Activated CD8-positive, alpha-beta T cell treated with anti-CD3 and anti-CD28 coated beads for 36 hours (primary cell): ENCODE measurements at regions not wholly inside any gene's neighbourhood (a gene's known extent, or its start where the extent isn't known, plus 50 kb on each side); places are given as distances from the start of the nearest gene placed in this dataset.

Source experiments
- ATAC-seq: fragments of 200-7000 bp; cut with Tn5 transposase; one replicate; pipeline ENCODE4 v1.10.0; 2021; ENCODE audit warnings: mild to moderate bottlenecking, moderate library complexity
- CTCF ChIA-PET: fragments of 350-600 bp; sonication (Branson Sonifier 250); formaldehyde crosslinking; loops from one replicate; lab custom pipeline; 2021; ENCODE audit warnings: antibody characterized with exemption; lab: Charles Lee
- POLR2A ChIA-PET: fragments of 350-600 bp; sonication (Branson Sonifier 250); formaldehyde crosslinking; loops from one replicate; lab custom pipeline; 2021; ENCODE audit warnings: antibody characterized with exemption; lab: Charles Lee
- DNase-seq: peaks from one replicate; pipeline ENCODE4 v3.0.0-alpha.2; 2020
- H3K27ac Mint-ChIP-seq: one replicate; pipeline ENCODE4 v1.8.0; 2021; ENCODE audit warnings: mild to moderate bottlenecking, mixed read lengths
- H3K27me3 Mint-ChIP-seq: one replicate; pipeline ENCODE4 v1.8.0; 2021; ENCODE audit warnings: mixed read lengths
- H3K36me3 Mint-ChIP-seq: one replicate; pipeline ENCODE4 v1.8.0; 2021; ENCODE audit warnings: low read depth, mixed read lengths
- H3K4me1 Mint-ChIP-seq: one replicate; pipeline ENCODE4 v1.8.0; 2021; ENCODE audit warnings: low read depth, mixed read lengths
- H3K4me3 Mint-ChIP-seq: one replicate; pipeline ENCODE4 v1.8.0; 2021; ENCODE audit warnings: mild to moderate bottlenecking, moderate library complexity, mixed read lengths
- H3K9me3 Mint-ChIP-seq: one replicate; pipeline ENCODE4 v1.8.0; 2021; ENCODE audit warnings: mixed read lengths
- intact Hi-C: fragments of 100-400 bp; cut with micrococcal nuclease; formaldehyde crosslinking; loops from one replicate; pipeline ENCODE4 v1.10.0; 2022
- TF ChIP-seq, protein P1 (sequence below): fragments of 200-600 bp; IDR thresholded peaks from one replicate; pipeline ENCODE4 v1.8.0; 2022; ENCODE audit warnings: antibody characterized with exemption, mild to moderate bottlenecking

DNA sequence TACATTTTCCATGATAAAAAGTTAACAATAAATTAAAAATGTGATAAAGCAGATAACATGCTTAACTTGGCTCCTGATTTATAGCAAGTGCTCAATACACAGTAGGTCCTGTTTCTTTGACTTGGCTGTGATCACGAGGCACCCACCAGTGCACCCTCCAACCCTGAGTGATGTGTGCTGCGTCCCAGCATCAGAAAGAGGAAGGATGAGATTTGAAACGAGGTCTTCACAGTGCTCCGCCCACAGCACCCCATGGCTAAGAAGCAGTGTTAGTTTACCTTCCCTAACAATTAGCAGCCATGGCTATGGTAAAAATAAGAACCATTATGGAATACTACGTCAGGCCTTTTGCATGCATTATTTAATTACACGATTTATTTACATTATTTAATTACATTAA lies 292.0 kb upstream of the ZMIZ1 start:
- H3K36me3 Mint-ChIP-seq, result no peaks in the 10 kb centered on the region
- ChIA-PET POLR2A (no interaction called here), CTCF (no interaction called here)
- no peaks in the 10 kb centered on the region for H3K9me3 Mint-ChIP-seq
- intact Hi-C loops, result no loop called here
- no peak overlapping the region for H3K27ac Mint-ChIP-seq
- ATAC-seq, result no peak
- no peak overlapping the region for H3K4me3 Mint-ChIP-seq
- TF ChIP-seq, protein P1, sequence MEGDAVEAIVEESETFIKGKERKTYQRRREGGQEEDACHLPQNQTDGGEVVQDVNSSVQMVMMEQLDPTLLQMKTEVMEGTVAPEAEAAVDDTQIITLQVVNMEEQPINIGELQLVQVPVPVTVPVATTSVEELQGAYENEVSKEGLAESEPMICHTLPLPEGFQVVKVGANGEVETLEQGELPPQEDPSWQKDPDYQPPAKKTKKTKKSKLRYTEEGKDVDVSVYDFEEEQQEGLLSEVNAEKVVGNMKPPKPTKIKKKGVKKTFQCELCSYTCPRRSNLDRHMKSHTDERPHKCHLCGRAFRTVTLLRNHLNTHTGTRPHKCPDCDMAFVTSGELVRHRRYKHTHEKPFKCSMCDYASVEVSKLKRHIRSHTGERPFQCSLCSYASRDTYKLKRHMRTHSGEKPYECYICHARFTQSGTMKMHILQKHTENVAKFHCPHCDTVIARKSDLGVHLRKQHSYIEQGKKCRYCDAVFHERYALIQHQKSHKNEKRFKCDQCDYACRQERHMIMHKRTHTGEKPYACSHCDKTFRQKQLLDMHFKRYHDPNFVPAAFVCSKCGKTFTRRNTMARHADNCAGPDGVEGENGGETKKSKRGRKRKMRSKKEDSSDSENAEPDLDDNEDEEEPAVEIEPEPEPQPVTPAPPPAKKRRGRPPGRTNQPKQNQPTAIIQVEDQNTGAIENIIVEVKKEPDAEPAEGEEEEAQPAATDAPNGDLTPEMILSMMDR, result no peak
- H3K27me3 Mint-ChIP-seq, result no peaks in the 10 kb centered on the region
- H3K4me1 Mint-ChIP-seq, result no peaks in the 10 kb centered on the region
- DNase-seq, result no peak

DNA sequence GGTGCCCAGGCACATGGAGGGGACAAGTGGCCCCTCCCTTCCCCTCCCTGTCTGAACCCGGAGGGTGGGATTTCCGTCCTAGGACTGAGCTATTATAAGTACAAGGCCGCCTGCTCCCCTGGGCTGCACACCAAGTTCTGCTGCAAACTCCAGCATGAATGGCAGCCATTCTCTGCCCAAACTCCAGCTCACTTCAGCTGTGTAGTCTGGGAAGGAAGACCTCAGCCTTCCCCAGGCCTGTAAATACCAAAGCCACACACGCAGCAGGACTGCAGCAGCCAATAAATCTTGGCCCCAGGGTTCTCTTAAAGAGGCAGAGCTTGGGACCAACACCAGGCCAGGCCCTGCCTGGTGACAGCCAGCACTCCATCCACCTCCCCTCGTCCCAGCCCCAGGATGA lies 291.3 kb upstream of the ZMIZ1 start:
- no peaks in the 10 kb centered on the region for H3K36me3 Mint-ChIP-seq
- no peak overlapping the region for H3K27ac Mint-ChIP-seq
- ChIA-PET POLR2A (no interaction called here), CTCF (no interaction called here)
- H3K4me3 Mint-ChIP-seq, result no peak overlapping the region
- no peak for ATAC-seq
- no peak for DNase-seq
- TF ChIP-seq, protein P1, result no peak
- H3K9me3 Mint-ChIP-seq, result no peaks in the 10 kb centered on the region
- no peaks in the 10 kb centered on the region for H3K27me3 Mint-ChIP-seq
- intact Hi-C loops, result no loop called here
- H3K4me1 Mint-ChIP-seq, result no peaks in the 10 kb centered on the region

DNA sequence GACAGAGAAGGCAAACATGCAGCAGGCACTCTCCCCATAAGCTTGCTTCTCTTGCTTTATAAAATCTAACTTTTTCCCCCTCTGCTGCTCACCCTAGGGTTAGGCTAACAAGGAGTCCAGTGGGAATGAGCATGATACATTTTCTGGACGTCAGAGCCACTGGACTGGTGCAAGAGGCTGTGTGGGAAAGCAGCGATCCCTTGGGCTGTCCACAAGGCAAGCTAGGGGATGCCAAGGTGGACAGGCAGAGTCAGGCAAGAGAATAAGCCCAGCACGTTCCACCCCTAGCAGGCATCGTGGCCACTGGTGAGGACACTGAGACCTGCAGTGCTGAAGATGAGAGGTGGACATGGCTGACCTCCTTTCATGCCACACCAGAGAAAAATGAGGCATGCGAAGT lies 290.9 kb upstream of the ZMIZ1 start:
- H3K9me3 Mint-ChIP-seq, result no peaks in the 10 kb centered on the region
- H3K4me3 Mint-ChIP-seq, result no peak overlapping the region
- intact Hi-C loops, result no loop called here
- POLR2A ChIA-PET, result no interaction called here
- no peaks in the 10 kb centered on the region for H3K36me3 Mint-ChIP-seq
- H3K27ac Mint-ChIP-seq, result no peak overlapping the region
- H3K27me3 Mint-ChIP-seq, result no peaks in the 10 kb centered on the region
- DNase-seq, result no peak
- TF ChIP-seq, protein P1, result no peak
- no peak for ATAC-seq
- no peaks in the 10 kb centered on the region for H3K4me1 Mint-ChIP-seq
- CTCF ChIA-PET, result interaction anchor here (1.1 kb wide), 1 partner anchor 730 kb away, joined by 3 read pairs; no protein-coding TSS in a partner anchor

DNA sequence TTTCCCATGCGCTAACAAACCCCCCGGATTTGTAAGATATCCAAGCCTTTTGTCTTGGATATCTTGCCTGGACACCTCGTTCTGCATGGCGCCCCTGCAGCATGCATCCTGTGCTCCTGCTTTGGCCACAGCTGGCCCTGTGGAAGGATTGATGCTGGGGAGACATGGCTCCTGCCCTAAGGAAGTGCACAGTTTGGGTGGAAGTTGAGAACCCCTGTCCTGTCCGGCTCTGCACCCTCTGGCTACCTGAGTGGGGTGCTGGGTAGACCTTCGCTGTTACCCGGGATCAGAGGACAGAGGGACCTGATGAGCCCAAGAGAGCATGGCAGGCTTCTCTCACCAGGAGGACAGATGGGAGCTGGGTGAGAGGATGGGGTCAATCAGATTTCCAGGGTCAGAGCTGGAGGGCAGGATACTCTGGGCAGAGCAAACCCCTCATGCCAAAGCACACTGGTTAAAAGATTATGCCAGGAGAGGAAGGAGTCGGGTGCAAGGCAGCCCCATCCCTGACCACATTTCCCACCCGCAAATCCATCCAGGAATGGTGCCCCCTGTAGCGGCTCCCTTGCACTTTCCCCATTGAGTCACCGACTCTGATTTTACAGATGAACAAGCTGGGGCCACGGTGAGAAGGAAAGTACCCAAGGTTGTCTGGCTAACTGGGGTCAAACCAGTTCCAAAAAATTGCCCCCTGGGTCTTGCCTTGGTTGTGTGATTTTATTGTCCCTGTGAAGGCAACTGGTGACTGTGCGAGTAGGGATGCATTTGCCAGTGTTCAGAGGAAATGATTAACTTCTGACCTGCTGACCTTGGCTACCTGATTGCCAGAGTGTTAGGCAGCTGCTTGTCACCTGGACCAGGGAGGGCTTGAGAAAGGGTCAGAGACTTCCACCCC lies 290.1 kb upstream of the ZMIZ1 start:
- POLR2A ChIA-PET, result no interaction called here

More for the DNA sequence above, 290.1 kb upstream of the ZMIZ1 start:
- no peak overlapping the region for H3K4me3 Mint-ChIP-seq
- H3K4me1 Mint-ChIP-seq, result no peaks in the 10 kb centered on the region
- no peak overlapping the region for H3K27ac Mint-ChIP-seq
- CTCF ChIA-PET, result interaction anchor here (1.1 kb wide), 1 partner anchor 731 kb away, joined by 3 read pairs; no protein-coding TSS in a partner anchor
- TF ChIP-seq, protein P1, result no peak
- no peak for ATAC-seq
- H3K9me3 Mint-ChIP-seq, result no peaks in the 10 kb centered on the region
- DNase-seq, result no peak
- intact Hi-C loops, result no loop called here
- H3K36me3 Mint-ChIP-seq, result no peaks in the 10 kb centered on the region
- H3K27me3 Mint-ChIP-seq, result no peaks in the 10 kb centered on the region
